K562 (cell line): ENCODE measurements at regions not wholly inside any gene's neighbourhood (a gene's known extent, or its start where the extent isn't known, plus 50 kb on each side); places are given as distances from the start of the nearest gene placed in this dataset.
A peak's percentile ranks its signal among the peaks of the same experiment; 100 is the strongest.

ENCODE experiments used
- BACH1 ChIP-seq: fragments of 200-800 bp; sonication (Bioruptor generic); IDR thresholded peaks from 2 replicates; pipeline ENCODE4 v1.6.1; 2016; ENCODE audit warnings: missing genetic modification characterization, missing compliant biosample characterization
- BRD9 ChIP-seq: fragments of 450-650 bp; IDR thresholded peaks from 2 replicates; pipeline ENCODE4 v1.6.1; 2018; ENCODE audit warnings: low read depth; ENCODE audit not compliant: partially characterized antibody
- CC2D1A ChIP-seq: fragments of 450-650 bp; IDR thresholded peaks from 2 replicates; pipeline ENCODE4 v1.6.1; 2017; ENCODE audit warnings: mild to moderate bottlenecking
- DPF2 ChIP-seq: fragments of 450-650 bp; IDR thresholded peaks from 2 replicates; pipeline ENCODE4 v1.6.1; 2016
- FOXK2 ChIP-seq, 2 experiments: fragments of 450-650 bp; IDR thresholded peaks in 1 of 2; conservative IDR thresholded peaks in 1 of 2; 2 replicates each; pipeline ENCODE4 v1.6.1; 2016; ENCODE audit warnings: low read depth in 2 of 2, mild to moderate bottlenecking in 1 of 2
- HNRNPH1 ChIP-seq: fragments of 200-400 bp; formaldehyde crosslinking; optimal IDR thresholded peaks from 2 replicates; pipeline ENCODE3; 2017; ENCODE audit warnings: low read depth, mild to moderate bottlenecking, low read length, moderate library complexity
- HNRNPLL ChIP-seq: fragments of 200-400 bp; formaldehyde crosslinking; IDR thresholded peaks from 2 replicates; pipeline ENCODE4 v1.6.1; 2017; ENCODE audit warnings: low read length, low read depth, mild to moderate bottlenecking; ENCODE audit not compliant: poor library complexity, severe bottlenecking
- KAT7 ChIP-seq: sonication (generic); formaldehyde crosslinking; IDR thresholded peaks from 2 replicates; pipeline ENCODE4 v1.8.0; 2022; ENCODE audit warnings: missing genetic modification reagents, mild to moderate bottlenecking, borderline replicate concordance
- PKNOX1 ChIP-seq: fragments of 450-650 bp; IDR thresholded peaks from 2 replicates; pipeline ENCODE4 v1.6.1; 2016
- RUNX1 ChIP-seq: sonication (generic); IDR thresholded peaks from 2 replicates; pipeline ENCODE4 v1.6.1; 2016; ENCODE audit warnings: antibody characterized with exemption, low read depth
- SIN3B ChIP-seq: fragments of 450-650 bp; IDR thresholded peaks from 2 replicates; pipeline ENCODE4 v1.6.1; 2017; ENCODE audit warnings: low read depth, mild to moderate bottlenecking, moderate library complexity
- ZKSCAN1 ChIP-seq: fragments of 150-350 bp; IDR thresholded peaks from 2 replicates; pipeline ENCODE4 v1.6.1; 2016; ENCODE audit warnings: low read depth, low read length
- ZNF165 ChIP-seq: fragments of 250-450 bp; sonication (Bioruptor Pico); IDR thresholded peaks from 2 replicates; pipeline ENCODE4 v1.4.0; 2020; ENCODE audit warnings: borderline replicate concordance
- ZNF431 ChIP-seq: sonication (generic); formaldehyde crosslinking; IDR thresholded peaks from 2 replicates; pipeline ENCODE4 v1.8.0; 2022; ENCODE audit warnings: mild to moderate bottlenecking, missing genetic modification reagents
- ZNF436 ChIP-seq: fragments of 250-450, 450-650 bp; sonication (Bioruptor Pico); formaldehyde crosslinking; IDR thresholded peaks from 2 replicates; pipeline ENCODE4 v1.7.0; 2020; ENCODE audit warnings: mild to moderate bottlenecking
- ZNF77 ChIP-seq: fragments of 250-450 bp; sonication (Bioruptor Pico); IDR thresholded peaks from 2 replicates; pipeline ENCODE4 v1.5.0; 2020
- TF ChIP-seq, protein P1 (sequence below): sonication (generic); formaldehyde crosslinking; IDR thresholded peaks from 2 replicates; pipeline ENCODE4 v1.8.1; 2023; ENCODE audit warnings: missing genetic modification reagents, mild to moderate bottlenecking, borderline replicate concordance
- TF ChIP-seq, protein P2 (sequence below): sonication (generic); formaldehyde crosslinking; IDR thresholded peaks from 2 replicates; pipeline ENCODE4 v1.8.0; 2022; ENCODE audit warnings: mild to moderate bottlenecking, missing genetic modification reagents, borderline replicate concordance
- TF ChIP-seq, protein P3 (sequence below): sonication (generic); formaldehyde crosslinking; IDR thresholded peaks from 2 replicates; pipeline ENCODE4 v1.8.1; 2023; ENCODE audit warnings: mild to moderate bottlenecking, missing genetic modification reagents

GRCh38 chr17:72566671-72567484 lies 446.1 kb downstream of the SOX9 start (continued):
- TF ChIP-seq, protein P1, sequence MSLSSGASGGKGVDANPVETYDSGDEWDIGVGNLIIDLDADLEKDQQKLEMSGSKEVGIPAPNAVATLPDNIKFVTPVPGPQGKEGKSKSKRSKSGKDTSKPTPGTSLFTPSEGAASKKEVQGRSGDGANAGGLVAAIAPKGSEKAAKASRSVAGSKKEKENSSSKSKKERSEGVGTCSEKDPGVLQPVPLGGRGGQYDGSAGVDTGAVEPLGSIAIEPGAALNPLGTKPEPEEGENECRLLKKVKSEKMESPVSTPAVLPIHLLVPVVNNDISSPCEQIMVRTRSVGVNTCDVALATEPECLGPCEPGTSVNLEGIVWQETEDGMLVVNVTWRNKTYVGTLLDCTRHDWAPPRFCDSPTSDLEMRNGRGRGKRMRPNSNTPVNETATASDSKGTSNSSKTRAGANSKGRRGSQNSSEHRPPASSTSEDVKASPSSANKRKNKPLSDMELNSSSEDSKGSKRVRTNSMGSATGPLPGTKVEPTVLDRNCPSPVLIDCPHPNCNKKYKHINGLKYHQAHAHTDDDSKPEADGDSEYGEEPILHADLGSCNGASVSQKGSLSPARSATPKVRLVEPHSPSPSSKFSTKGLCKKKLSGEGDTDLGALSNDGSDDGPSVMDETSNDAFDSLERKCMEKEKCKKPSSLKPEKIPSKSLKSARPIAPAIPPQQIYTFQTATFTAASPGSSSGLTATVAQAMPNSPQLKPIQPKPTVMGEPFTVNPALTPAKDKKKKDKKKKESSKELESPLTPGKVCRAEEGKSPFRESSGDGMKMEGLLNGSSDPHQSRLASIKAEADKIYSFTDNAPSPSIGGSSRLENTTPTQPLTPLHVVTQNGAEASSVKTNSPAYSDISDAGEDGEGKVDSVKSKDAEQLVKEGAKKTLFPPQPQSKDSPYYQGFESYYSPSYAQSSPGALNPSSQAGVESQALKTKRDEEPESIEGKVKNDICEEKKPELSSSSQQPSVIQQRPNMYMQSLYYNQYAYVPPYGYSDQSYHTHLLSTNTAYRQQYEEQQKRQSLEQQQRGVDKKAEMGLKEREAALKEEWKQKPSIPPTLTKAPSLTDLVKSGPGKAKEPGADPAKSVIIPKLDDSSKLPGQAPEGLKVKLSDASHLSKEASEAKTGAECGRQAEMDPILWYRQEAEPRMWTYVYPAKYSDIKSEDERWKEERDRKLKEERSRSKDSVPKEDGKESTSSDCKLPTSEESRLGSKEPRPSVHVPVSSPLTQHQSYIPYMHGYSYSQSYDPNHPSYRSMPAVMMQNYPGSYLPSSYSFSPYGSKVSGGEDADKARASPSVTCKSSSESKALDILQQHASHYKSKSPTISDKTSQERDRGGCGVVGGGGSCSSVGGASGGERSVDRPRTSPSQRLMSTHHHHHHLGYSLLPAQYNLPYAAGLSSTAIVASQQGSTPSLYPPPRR (CRISPR knock-in tag), result no peak
- TF ChIP-seq ZNF77 (CRISPR knock-in tag), result no peak
- no peak for TF ChIP-seq HNRNPLL
- TF ChIP-seq BRD9, result no peak
- no peak for TF ChIP-seq CC2D1A
- no peak for TF ChIP-seq ZNF436 (CRISPR knock-in tag)
- TF ChIP-seq, protein P2, sequence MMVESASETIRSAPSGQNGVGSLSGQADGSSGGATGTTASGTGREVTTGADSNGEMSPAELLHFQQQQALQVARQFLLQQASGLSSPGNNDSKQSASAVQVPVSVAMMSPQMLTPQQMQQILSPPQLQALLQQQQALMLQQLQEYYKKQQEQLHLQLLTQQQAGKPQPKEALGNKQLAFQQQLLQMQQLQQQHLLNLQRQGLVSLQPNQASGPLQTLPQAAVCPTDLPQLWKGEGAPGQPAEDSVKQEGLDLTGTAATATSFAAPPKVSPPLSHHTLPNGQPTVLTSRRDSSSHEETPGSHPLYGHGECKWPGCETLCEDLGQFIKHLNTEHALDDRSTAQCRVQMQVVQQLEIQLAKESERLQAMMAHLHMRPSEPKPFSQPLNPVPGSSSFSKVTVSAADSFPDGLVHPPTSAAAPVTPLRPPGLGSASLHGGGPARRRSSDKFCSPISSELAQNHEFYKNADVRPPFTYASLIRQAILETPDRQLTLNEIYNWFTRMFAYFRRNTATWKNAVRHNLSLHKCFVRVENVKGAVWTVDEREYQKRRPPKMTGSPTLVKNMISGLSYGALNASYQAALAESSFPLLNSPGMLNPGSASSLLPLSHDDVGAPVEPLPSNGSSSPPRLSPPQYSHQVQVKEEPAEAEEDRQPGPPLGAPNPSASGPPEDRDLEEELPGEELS (CRISPR knock-in tag), result no peak
- no peak for TF ChIP-seq ZNF431 (CRISPR knock-in tag)
- 0 out of 4 replicates have a peak, but pooled peaks of 1 of the 2 experiments have one; percentile 19 for TF ChIP-seq FOXK2 (conservative IDR thresholded peaks at IDR 0.05 in 1 of 2, IDR thresholded peaks at IDR 0.05 in 1 of 2; ENCODE audit: low read depth in 2 of 2)
- TF ChIP-seq DPF2, result 0 out of 2 replicates have a peak, but pooled peaks have one; percentile 51
- TF ChIP-seq RUNX1, result no peak
- TF ChIP-seq BACH1, result peak; percentile 82
- TF ChIP-seq KAT7, result no peak
- no peak for TF ChIP-seq HNRNPH1
- TF ChIP-seq, protein P3, sequence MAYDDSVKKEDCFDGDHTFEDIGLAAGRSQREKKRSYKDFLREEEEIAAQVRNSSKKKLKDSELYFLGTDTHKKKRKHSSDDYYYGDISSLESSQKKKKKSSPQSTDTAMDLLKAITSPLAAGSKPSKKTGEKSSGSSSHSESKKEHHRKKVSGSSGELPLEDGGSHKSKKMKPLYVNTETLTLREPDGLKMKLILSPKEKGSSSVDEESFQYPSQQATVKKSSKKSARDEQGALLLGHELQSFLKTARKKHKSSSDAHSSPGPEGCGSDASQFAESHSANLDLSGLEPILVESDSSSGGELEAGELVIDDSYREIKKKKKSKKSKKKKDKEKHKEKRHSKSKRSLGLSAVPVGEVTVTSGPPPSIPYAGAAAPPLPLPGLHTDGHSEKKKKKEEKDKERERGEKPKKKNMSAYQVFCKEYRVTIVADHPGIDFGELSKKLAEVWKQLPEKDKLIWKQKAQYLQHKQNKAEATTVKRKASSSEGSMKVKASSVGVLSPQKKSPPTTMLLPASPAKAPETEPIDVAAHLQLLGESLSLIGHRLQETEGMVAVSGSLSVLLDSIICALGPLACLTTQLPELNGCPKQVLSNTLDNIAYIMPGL (CRISPR knock-in tag), result no peak
- TF ChIP-seq SIN3B, result no peak
- no peak for TF ChIP-seq ZKSCAN1
- TF ChIP-seq PKNOX1, result 0 out of 2 replicates have a peak, but pooled peaks have one; percentile 5
- TF ChIP-seq ZNF165, result no peak
